ENCODE measurements at regions not wholly inside any gene's neighbourhood (a gene's known extent, or its start where the extent isn't known, plus 50 kb on each side); places are given as distances from the start of the nearest gene placed in this dataset.

- H3K9me3 ChIP-seq, result no peaks in the 10 kb centered on the region
- no peaks in the 10 kb centered on the region for H3K4me1 ChIP-seq
- no peaks in the 10 kb centered on the region for H3K36me3 ChIP-seq
- no peak for TF ChIP-seq CTCF (IDR thresholded peaks at IDR 0.05)
- H3K27ac ChIP-seq, result no peak overlapping the region
- no peak for DNase-seq (ENCODE audit: low spot score)
- H3K27me3 ChIP-seq, result no peaks in the 10 kb centered on the region
- H3K4me3 ChIP-seq, result no peak overlapping the region
Measured at GRCh38 chr6:67630146-67630545, 1004.9 kb upstream of the ADGRB3 start.

GRCh38 chr6:67629258-67629657 lies 1005.8 kb upstream of the ADGRB3 start:
- Histone ChIP-seq H3K4me3 (no peak overlapping the region), H3K36me3 (no peaks in the 10 kb centered on the region), H3K27ac (no peak overlapping the region), H3K27me3 (no peaks in the 10 kb centered on the region), H3K9me3 (no peaks in the 10 kb centered on the region), H3K4me1 (no peaks in the 10 kb centered on the region)
- no peak for TF ChIP-seq CTCF (IDR thresholded peaks at IDR 0.05)
- DNase-seq (ENCODE audit: low spot score), result no peak

- DNase-seq (ENCODE audit: low spot score), result no peak
Measured at GRCh38 chr6:67615796-67616195, 1019.3 kb upstream of the ADGRB3 start.

DNA sequence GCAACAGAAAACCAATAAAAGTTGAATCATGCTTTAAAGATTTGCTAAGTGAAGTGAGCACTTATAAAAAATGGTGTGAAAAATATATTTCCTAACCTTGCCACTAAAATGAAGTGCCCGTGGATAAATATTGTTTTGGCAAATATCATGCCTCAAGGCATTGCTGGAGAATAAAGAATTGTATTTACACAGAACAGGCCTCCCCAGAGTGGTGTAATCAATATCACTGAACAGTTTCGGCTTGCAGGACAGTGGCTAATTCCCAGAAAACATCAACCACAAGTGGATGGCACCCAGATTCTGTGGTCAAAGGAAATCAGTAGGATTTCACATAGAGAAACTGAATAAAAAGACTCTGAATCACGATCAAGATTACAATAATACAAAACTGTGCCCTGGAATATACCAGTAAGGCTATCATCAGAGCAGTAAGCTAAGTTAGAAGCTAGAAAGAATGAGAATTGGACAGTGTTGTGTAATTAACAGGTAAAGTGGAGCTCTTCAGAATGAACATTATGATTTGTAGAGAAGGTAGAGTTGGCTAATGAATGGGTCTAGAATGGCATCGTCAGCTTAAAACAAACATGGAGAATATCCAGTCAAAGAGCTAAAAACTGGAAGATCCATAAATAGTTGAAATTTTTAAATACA lies 1026.9 kb upstream of the ADGRB3 start:
- H3K27ac ChIP-seq, result no peak overlapping the region
- DNase-seq (ENCODE audit: low spot score), result no peak
- TF ChIP-seq CTCF (IDR thresholded peaks at IDR 0.05), result no peak

More at GRCh38 chr6:67615796-67616195, 1019.3 kb upstream of the ADGRB3 start:
- H3K9me3 ChIP-seq, result no peaks in the 10 kb centered on the region
- no peaks in the 10 kb centered on the region for H3K36me3 ChIP-seq
- no peak overlapping the region for H3K4me3 ChIP-seq
- H3K4me1 ChIP-seq, result no peaks in the 10 kb centered on the region
- H3K27ac ChIP-seq, result no peak overlapping the region
- no peaks in the 10 kb centered on the region for H3K27me3 ChIP-seq
- no peak for TF ChIP-seq CTCF (IDR thresholded peaks at IDR 0.05)

DNA sequence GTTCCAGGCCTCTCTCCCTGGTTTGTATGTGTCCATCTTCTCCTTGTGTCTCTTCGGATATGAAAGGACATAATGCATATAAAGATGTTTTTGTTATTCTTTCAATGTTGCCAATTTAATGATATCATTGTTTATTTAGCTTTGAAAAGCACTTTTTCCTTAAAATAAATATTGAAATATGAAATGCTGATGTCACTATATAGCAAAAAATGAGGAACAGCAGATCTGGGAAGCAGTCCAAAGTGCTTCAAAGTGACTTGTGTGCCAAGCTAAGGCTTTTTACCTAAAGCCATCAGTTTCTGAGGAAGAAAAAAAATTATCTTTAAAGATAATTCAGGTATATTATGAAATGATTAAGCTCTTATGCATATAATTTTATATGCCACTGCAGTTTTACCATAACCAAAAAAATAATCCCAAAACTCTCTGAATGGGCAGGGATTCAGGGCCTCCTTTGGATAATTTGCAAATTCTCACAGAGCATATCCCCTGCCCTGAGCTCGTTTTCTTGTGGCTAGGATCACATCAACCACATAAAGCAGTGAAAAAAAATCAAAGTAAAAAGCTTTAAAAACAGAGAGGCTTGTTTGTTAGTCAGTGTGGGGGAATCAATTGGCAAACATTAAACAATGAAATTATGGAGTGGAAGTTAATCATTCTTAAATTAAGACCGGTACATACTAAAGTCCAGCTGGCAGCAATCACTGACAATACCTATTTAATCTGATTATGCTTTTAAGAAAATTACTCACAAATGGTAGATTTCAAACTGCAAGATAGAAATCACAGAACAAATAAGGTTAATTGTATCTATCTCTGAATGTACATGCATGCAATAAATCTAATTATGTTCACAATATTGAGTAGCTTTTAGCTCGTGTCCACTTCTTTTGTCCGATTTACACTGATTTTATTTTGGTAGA lies 1027.9 kb upstream of the ADGRB3 start:
- no peaks in the 10 kb centered on the region for H3K27me3 ChIP-seq
- H3K27ac ChIP-seq, result no peak overlapping the region
- H3K4me3 ChIP-seq, result no peak overlapping the region
- no peak for DNase-seq (ENCODE audit: low spot score)
- no peak for TF ChIP-seq CTCF (IDR thresholded peaks at IDR 0.05)
- H3K9me3 ChIP-seq, result no peaks in the 10 kb centered on the region
- H3K36me3 ChIP-seq, result no peaks in the 10 kb centered on the region
- no peaks in the 10 kb centered on the region for H3K4me1 ChIP-seq

More for the DNA sequence above, 1026.9 kb upstream of the ADGRB3 start:
- H3K4me1 ChIP-seq, result no peaks in the 10 kb centered on the region
- no peaks in the 10 kb centered on the region for H3K9me3 ChIP-seq
- H3K36me3 ChIP-seq, result no peaks in the 10 kb centered on the region
- no peak overlapping the region for H3K4me3 ChIP-seq
- H3K27me3 ChIP-seq, result no peaks in the 10 kb centered on the region

All from right atrium auricular region (tissue), 2 donors.